Suprapubic skin (tissue), 3 donors: ENCODE measurements at regions not wholly inside any gene's neighbourhood (a gene's known extent, or its start where the extent isn't known, plus 50 kb on each side); places are given as distances from the start of the nearest gene placed in this dataset.

Source experiments
- EP300 ChIP-seq: sonication (generic); formaldehyde crosslinking; IDR thresholded peaks from one replicate; pipeline ENCODE4 v1.6.1; 2017; ENCODE audit warnings: antibody characterized with exemption
- TF ChIP-seq, protein P1 (sequence below), 2 donors: fragments of 200-600 bp in 1 of 2; fragments of 450-650 bp in 1 of 2; sonication (generic) in 1 of 2; IDR thresholded peaks; one replicate each; pipeline ENCODE4 v1.5.1; 2016 to 2019; ENCODE audit warnings: antibody characterized with exemption in 2 of 2, mild to moderate bottlenecking in 1 of 2, moderate library complexity in 1 of 2

DNA sequence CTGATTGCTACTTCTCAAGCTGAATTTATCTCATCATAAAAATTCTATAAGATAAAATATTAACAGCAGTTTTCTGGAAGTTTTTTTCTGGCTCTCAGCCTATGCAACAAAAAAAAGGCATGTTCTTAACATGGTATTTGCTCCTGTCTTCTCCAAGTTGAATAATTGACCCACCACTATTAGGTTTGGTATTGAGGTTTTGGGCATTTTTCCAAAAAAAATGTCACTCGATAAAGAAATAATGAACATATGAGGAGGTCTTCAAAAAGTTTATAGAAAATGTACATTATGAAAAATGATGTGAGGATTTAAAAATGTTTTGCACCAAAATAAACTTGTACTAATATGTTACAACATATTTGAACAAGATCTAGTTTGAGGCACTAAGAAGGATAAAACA, 808.6 kb upstream of the RAG2 start:
- TF ChIP-seq, protein P1, sequence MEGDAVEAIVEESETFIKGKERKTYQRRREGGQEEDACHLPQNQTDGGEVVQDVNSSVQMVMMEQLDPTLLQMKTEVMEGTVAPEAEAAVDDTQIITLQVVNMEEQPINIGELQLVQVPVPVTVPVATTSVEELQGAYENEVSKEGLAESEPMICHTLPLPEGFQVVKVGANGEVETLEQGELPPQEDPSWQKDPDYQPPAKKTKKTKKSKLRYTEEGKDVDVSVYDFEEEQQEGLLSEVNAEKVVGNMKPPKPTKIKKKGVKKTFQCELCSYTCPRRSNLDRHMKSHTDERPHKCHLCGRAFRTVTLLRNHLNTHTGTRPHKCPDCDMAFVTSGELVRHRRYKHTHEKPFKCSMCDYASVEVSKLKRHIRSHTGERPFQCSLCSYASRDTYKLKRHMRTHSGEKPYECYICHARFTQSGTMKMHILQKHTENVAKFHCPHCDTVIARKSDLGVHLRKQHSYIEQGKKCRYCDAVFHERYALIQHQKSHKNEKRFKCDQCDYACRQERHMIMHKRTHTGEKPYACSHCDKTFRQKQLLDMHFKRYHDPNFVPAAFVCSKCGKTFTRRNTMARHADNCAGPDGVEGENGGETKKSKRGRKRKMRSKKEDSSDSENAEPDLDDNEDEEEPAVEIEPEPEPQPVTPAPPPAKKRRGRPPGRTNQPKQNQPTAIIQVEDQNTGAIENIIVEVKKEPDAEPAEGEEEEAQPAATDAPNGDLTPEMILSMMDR (IDR thresholded peaks at IDR 0.05) = no peak
- no peak for TF ChIP-seq EP300
